ENCODE measurements at regions not wholly inside any gene's neighbourhood (a gene's known extent, or its start where the extent isn't known, plus 50 kb on each side); places are given as distances from the start of the nearest gene placed in this dataset.
"Not testable (repeated sequence)": the region's sequence is repeated elsewhere in the genome, so short reads cannot be mapped to it uniquely, and the experiment has no call there.

DNA sequence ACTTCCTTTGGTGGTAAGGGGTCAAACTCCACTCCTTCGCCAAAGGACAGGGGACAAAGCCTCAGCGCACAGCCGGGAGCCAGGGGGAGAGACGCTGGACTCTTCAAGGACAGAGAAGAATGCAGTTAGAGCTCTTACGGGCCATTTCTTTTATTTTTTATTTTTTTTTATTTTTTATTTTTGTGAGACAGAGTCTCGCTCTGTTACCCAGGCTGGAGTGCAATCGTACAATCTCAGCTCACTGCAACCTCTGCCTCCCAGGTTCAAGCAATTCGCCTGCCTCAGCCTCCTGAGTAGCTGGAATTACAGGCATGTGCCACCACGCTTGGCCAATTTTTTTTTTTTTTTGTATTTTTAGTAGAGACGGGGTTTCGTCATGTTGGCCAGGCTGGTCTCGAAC lies 93.2 kb upstream of the RPH3AL start, which contains the start of gene RFLNB:
RFLNB (minus strand) TSS at position 101 of the 400 bp plus-strand sequence.
- H3K36me3 ChIP-seq; H3K9me3 ChIP-seq; H3K4me3 ChIP-seq; DNase-seq; H3K27ac ChIP-seq; H3K27me3 ChIP-seq; intact Hi-C loops (cut with DNase I; ENCODE audit: low total_unique reads); H3K4me1 ChIP-seq: not testable (repeated sequence)

DNA sequence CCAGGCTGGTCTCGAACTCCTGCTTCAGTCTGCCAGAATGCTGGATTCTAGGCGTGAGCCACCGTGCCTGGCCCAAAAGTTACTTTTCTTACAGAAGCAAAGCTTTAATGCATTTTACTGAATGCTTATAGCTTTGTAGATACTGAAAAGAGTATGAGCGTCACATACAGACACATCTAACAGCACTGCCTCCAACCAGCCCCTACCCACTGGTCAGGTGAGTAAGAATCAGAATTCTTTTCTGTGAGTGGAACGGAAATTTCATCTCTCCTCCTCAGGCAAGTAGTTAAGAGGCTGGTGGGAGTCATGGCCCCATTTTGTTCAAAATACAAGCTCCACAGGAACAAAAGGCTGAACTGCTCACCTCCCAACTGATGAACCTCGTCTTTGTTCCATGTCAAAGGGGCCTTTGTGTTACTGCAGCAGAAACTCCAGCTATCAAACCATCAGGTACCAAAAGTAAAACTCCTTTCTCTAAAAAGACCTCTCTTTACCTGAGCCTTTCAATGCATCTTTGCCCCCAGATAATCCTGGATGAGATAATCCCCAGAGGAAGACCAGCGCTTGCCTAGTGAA lies 92.4 kb upstream of the RPH3AL start:
- no peak overlapping the region for H3K4me3 ChIP-seq
- TF ChIP-seq, protein P1, sequence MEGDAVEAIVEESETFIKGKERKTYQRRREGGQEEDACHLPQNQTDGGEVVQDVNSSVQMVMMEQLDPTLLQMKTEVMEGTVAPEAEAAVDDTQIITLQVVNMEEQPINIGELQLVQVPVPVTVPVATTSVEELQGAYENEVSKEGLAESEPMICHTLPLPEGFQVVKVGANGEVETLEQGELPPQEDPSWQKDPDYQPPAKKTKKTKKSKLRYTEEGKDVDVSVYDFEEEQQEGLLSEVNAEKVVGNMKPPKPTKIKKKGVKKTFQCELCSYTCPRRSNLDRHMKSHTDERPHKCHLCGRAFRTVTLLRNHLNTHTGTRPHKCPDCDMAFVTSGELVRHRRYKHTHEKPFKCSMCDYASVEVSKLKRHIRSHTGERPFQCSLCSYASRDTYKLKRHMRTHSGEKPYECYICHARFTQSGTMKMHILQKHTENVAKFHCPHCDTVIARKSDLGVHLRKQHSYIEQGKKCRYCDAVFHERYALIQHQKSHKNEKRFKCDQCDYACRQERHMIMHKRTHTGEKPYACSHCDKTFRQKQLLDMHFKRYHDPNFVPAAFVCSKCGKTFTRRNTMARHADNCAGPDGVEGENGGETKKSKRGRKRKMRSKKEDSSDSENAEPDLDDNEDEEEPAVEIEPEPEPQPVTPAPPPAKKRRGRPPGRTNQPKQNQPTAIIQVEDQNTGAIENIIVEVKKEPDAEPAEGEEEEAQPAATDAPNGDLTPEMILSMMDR (IDR thresholded peaks at IDR 0.05): no peak
- no peak overlapping the region for H3K27ac ChIP-seq
- no peaks in the 10 kb centered on the region for H3K27me3 ChIP-seq
- DNase-seq: no peak
- intact Hi-C loops (cut with DNase I; ENCODE audit: low total_unique reads): no loop called here
- peaks cover 0 to 9% (median 0%) of the 10 kb centered on the region in 3 donors for H3K36me3 ChIP-seq
- no peaks in the 10 kb centered on the region for H3K4me1 ChIP-seq
- H3K9me3 ChIP-seq: no peaks in the 10 kb centered on the region

DNA sequence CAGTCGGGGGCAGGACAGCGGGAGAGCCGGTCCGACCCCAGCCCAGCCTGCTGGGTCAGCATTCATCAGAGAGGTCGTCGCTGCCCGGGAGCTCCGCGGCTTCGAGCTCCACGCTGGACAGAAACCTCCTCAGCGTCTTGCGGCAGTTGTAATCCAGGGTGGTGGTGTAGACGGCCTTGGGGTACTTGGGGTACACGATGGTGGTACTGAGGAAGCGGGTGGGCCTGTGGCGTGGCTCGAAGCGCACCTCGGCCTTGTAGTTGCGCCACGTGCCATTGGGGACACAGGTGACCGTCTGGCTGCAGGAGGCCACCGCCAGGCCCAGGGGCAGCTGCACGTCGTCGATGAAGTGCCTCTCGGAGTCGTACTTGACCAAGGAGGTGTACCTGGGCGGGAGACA lies 90.5 kb upstream of the RPH3AL start:
- Histone ChIP-seq H3K27me3 (no peaks in the 10 kb centered on the region), H3K4me3 (no peak overlapping the region), H3K4me1 (no peaks in the 10 kb centered on the region), H3K36me3 (peaks cover 0 to 9% (median 0%) of the 10 kb centered on the region in 3 donors), H3K27ac (no peak overlapping the region), H3K9me3 (no peaks in the 10 kb centered on the region)
- intact Hi-C loops (cut with DNase I; ENCODE audit: low total_unique reads): no loop called here
- no peak for DNase-seq
- TF ChIP-seq, protein P1 (IDR thresholded peaks at IDR 0.05): no peak

DNA sequence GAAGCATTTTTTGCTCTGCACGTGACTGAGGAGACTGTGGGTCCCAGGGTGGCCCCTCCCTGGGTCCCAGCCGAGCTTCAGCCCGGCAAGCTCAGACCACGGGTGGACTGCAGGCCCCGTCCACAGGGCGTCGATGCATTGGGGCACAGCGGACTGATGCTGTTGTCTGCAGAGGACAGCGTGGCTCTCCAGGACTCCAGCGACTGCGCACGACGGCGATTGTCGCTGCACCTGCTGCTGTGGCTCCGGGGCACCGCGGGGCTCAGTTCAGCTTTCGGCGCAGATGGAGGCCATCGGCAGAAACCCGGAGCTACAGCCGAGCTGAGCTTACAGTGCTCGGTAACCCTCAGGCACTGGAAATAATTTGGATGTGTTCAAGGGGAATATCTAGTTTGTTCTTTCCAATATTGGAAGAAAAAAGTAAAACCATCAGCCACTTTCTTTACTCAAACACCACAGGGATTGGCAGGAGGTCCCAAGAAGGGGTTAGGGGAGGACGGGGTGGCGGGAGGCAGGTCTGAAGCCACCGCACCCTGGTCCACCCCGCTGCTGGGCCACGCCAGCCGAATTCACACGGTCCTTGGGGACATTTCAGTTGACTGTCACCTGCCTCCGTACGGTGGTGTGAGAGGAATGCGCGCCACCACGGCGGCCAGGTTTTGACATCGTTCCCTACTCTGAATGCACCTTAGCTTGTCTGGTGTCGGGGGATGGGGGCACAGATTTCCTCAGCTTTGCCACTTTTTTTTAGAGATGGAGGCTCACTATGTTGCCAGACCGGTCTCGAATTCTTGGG lies 88.7 kb upstream of the RPH3AL start:
- H3K4me1 ChIP-seq: no peaks in the 10 kb centered on the region
- no peak for DNase-seq
- TF ChIP-seq, protein P1 (IDR thresholded peaks at IDR 0.05): no peak
- no peak overlapping the region for H3K4me3 ChIP-seq
- intact Hi-C loops (cut with DNase I; ENCODE audit: low total_unique reads): no loop called here
- peaks cover 0 to 9% (median 0%) of the 10 kb centered on the region in 3 donors for H3K36me3 ChIP-seq
- no peaks in the 10 kb centered on the region for H3K27me3 ChIP-seq
- no peak overlapping the region for H3K27ac ChIP-seq
- no peaks in the 10 kb centered on the region for H3K9me3 ChIP-seq

DNA sequence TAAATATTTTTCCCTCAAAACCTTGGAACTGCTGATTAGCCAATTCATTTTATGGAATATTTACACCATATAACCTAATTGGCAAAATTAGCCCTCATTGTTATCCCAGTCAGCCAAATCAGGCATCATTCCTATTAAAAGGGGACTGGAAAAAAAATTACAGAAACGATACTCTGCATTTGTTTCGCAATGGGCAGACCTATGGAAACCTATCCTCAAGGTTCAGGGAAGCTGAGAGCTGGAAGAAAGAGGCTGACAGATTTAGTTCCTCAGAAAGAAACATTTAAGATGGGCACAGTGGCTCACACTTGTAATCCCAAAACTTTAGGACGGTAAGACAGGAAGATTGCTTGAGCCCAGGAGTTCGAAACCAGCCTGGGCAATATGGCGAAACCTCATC lies 85.6 kb upstream of the RPH3AL start:
- no peak overlapping the region for H3K27ac ChIP-seq
- intact Hi-C loops (cut with DNase I; ENCODE audit: low total_unique reads): no loop called here
- peaks cover 0 to 6% (median 0%) of the 10 kb centered on the region in 3 donors for H3K36me3 ChIP-seq
- no peaks in the 10 kb centered on the region for H3K27me3 ChIP-seq
- TF ChIP-seq, protein P1 (IDR thresholded peaks at IDR 0.05): no peak
- DNase-seq: no peak
- H3K4me1 ChIP-seq: no peaks in the 10 kb centered on the region
- no peaks in the 10 kb centered on the region for H3K9me3 ChIP-seq
- no peak overlapping the region for H3K4me3 ChIP-seq

DNA sequence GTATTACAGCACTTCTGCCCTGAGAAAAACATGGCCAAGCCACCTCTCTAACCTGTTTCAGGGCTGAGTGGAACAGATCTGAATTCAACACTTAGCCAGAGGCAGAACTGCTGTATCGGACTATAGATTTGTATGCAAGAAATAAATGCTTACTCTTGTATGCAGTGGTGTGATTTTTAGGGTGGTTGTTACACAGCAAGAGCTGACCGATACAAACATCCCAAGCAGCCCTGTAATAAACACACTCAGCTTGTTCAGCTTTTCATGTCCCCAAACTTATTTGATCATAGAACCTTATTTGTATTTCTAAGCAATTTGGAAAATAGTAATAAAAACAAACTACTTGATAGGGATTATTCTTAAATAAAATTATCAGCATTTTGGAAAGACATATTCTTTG lies 84.9 kb upstream of the RPH3AL start:
- DNase-seq: no peak
- TF ChIP-seq, protein P1 (IDR thresholded peaks at IDR 0.05): no peak
- no peaks in the 10 kb centered on the region for H3K9me3 ChIP-seq
- no peak overlapping the region for H3K27ac ChIP-seq
- H3K4me1 ChIP-seq: no peaks in the 10 kb centered on the region
- no peaks in the 10 kb centered on the region for H3K27me3 ChIP-seq
- intact Hi-C loops (cut with DNase I; ENCODE audit: low total_unique reads): no loop called here
- no peaks in the 10 kb centered on the region for H3K36me3 ChIP-seq
- no peak overlapping the region for H3K4me3 ChIP-seq
